ENCODE measurements at regions not wholly inside any gene's neighbourhood (a gene's known extent, or its start where the extent isn't known, plus 50 kb on each side); places are given as distances from the start of the nearest gene placed in this dataset.

DNA sequence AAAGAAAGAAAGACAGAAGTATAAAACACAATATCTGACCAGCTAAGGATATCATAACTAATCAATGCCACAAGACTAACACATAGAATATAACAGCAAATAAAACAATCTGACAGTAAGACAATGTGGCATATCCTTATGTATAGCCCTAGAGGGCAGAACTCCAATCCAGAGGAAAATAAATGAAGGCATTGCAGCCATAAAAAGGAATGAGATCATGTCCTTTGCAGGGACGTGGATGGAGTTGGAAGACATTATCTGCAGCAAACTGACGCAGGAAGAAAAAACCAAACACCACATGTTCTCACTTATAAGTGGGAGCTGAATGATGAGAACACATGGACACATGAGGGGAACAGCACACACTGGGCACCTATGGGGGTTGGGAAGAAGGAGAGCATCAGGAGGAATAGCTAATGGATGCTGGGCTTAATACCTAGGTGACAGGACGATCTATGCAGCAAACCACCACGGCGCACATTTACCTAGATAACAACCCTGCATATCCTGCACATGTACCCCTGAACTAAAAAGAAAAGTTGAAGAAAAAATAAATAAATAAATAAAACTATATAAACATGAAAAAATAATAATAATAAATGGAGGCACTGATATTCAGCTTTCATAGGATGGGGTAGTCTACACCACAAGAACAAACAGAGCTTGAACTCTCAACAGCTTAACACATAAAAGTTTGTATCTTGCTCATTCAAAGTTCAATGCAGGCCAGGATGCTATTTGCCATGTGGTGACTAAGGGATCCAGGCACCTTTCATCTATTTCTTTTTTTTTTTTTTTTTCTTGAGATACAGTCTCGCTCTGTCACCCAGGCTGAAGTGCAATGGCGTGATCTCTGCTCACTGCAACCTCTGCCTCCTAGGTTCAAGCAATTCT is 66.1 kb upstream of the KAT6B start:
- DNase-seq (ENCODE audit: low read depth in 1 of 2, low spot score in 1 of 2): no peak
- 80% methylated on average over 7 of the region's 7 CpGs for WGBS (ENCODE audit: missing lambda C conversion rate)
- ChIA-PET CTCF (interaction anchor here (0.6 to 1.4 kb wide), 3 partner anchors 21 to 133 kb away, joined by 3 read pairs; no protein-coding TSS in a partner anchor), POLR2A (interaction anchor here (0.6 kb wide), 1 partner anchor 927 kb away, joined by 3 read pairs; no protein-coding TSS in a partner anchor)
- TF ChIP-seq NFE2L2 (conservative IDR thresholded peaks at IDR 0.05; ENCODE audit: low read length) (no peak), HDAC2 (IDR thresholded peaks at IDR 0.05) (no peak), TFCP2L1 (CRISPR knock-in tag; IDR thresholded peaks at IDR 0.05) (no peak), NPAS2 (CRISPR knock-in tag; IDR thresholded peaks at IDR 0.05; ENCODE audit: borderline replicate concordance) (no peak), CBX2 (IDR thresholded peaks at IDR 0.05; ENCODE audit: borderline replicate concordance, low read depth) (no peak), FOSL2 (IDR thresholded peaks at IDR 0.05) (no peak), FOSL2 (CRISPR knock-in tag; IDR thresholded peaks at IDR 0.05) (no peak), JUN (IDR thresholded peaks at IDR 0.05) (no peak), RAD21 (conservative IDR thresholded peaks at IDR 0.05 in 1 of 2, IDR thresholded peaks at IDR 0.05 in 1 of 2) (no peak), MAZ (IDR thresholded peaks at IDR 0.05; ENCODE audit: borderline replicate concordance, low read depth, low read length) (no peak), BHLHE40 (IDR thresholded peaks at IDR 0.05; ENCODE audit: low read depth, low read length) (no peak), ZFP36 (IDR thresholded peaks at IDR 0.05; ENCODE audit: borderline replicate concordance, partially characterized antibody) (no peak), CBX8 (IDR thresholded peaks at IDR 0.05) (no peak), GATA3 (IDR thresholded peaks at IDR 0.05; ENCODE audit: borderline replicate concordance) (no peak)
- TF ChIP-seq, protein P1, sequence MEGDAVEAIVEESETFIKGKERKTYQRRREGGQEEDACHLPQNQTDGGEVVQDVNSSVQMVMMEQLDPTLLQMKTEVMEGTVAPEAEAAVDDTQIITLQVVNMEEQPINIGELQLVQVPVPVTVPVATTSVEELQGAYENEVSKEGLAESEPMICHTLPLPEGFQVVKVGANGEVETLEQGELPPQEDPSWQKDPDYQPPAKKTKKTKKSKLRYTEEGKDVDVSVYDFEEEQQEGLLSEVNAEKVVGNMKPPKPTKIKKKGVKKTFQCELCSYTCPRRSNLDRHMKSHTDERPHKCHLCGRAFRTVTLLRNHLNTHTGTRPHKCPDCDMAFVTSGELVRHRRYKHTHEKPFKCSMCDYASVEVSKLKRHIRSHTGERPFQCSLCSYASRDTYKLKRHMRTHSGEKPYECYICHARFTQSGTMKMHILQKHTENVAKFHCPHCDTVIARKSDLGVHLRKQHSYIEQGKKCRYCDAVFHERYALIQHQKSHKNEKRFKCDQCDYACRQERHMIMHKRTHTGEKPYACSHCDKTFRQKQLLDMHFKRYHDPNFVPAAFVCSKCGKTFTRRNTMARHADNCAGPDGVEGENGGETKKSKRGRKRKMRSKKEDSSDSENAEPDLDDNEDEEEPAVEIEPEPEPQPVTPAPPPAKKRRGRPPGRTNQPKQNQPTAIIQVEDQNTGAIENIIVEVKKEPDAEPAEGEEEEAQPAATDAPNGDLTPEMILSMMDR (IDR thresholded peaks at IDR 0.05): no peak
- TF ChIP-seq, protein P2, sequence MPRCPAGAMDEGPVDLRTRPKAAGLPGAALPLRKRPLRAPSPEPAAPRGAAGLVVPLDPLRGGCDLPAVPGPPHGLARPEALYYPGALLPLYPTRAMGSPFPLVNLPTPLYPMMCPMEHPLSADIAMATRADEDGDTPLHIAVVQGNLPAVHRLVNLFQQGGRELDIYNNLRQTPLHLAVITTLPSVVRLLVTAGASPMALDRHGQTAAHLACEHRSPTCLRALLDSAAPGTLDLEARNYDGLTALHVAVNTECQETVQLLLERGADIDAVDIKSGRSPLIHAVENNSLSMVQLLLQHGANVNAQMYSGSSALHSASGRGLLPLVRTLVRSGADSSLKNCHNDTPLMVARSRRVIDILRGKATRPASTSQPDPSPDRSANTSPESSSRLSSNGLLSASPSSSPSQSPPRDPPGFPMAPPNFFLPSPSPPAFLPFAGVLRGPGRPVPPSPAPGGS (IDR thresholded peaks at IDR 0.05): no peak
- TF ChIP-seq, protein P3, sequence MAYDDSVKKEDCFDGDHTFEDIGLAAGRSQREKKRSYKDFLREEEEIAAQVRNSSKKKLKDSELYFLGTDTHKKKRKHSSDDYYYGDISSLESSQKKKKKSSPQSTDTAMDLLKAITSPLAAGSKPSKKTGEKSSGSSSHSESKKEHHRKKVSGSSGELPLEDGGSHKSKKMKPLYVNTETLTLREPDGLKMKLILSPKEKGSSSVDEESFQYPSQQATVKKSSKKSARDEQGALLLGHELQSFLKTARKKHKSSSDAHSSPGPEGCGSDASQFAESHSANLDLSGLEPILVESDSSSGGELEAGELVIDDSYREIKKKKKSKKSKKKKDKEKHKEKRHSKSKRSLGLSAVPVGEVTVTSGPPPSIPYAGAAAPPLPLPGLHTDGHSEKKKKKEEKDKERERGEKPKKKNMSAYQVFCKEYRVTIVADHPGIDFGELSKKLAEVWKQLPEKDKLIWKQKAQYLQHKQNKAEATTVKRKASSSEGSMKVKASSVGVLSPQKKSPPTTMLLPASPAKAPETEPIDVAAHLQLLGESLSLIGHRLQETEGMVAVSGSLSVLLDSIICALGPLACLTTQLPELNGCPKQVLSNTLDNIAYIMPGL (CRISPR knock-in tag; IDR thresholded peaks at IDR 0.05; ENCODE audit: borderline replicate concordance): no peak
- H3K27ac ChIP-seq: no peak overlapping the region
- no peak for ATAC-seq
- H3K9me3 ChIP-seq: no peaks in the 10 kb centered on the region
- no peak overlapping the region for H3K4me2 ChIP-seq
- H3K4me3 ChIP-seq: no peak overlapping the region
- FAIRE-seq: no peak
- no peaks in the 10 kb centered on the region for H3K4me1 ChIP-seq

DNA sequence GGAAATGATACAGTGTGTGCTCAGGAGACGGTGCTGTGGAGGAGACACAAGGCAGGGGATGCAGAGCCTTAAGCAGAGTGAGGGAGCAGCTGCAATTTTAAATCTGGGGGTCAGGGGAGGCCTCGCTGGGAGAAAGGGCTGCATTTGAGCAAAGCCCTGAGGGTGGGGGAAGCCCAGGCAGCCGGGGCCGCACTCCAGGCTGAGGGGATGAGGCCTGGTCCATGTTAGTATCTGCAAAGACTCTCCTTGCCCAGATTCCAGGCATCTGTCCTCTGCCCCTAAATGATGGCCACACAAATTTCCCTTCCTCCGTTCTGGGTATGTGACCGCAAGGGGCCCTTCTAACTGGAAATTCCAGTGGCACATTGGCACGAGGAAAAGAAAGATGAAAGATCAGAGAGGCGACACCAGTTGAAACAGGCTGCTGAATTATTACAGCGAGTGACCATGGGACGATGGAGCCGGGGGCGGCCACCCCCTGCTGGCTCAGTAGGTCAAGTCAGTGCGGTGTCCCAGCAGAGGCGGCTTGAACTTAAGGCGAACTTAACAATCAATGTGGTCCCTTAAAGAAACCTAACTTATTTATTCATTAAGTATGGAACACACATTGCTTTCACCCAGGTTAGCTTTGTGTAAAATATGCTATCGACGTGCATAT is 62.3 kb upstream of the KAT6B start:
- H3K4me2 ChIP-seq: no peak overlapping the region
- ChIA-PET CTCF (no interaction called here), POLR2A (no interaction called here)
- no peak for DNase-seq (ENCODE audit: low read depth in 1 of 2, low spot score in 1 of 2)
- no peaks in the 10 kb centered on the region for H3K9me3 ChIP-seq
- 83% methylated on average over 17 of the region's 17 CpGs for WGBS (ENCODE audit: missing lambda C conversion rate)
- H3K27ac ChIP-seq: no peak overlapping the region
- no peak for ATAC-seq
- FAIRE-seq: no peak
- TF ChIP-seq MYC (IDR thresholded peaks at IDR 0.05; ENCODE audit: borderline replicate concordance, low read length): no peak
- TF ChIP-seq, protein P4, sequence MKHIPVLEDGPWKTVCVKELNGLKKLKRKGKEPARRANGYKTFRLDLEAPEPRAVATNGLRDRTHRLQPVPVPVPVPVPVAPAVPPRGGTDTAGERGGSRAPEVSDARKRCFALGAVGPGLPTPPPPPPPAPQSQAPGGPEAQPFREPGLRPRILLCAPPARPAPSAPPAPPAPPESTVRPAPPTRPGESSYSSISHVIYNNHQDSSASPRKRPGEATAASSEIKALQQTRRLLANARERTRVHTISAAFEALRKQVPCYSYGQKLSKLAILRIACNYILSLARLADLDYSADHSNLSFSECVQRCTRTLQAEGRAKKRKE (CRISPR knock-in tag; IDR thresholded peaks at IDR 0.05; ENCODE audit: low read depth): no peak
- no peak overlapping the region for H3K4me3 ChIP-seq
- no peaks in the 10 kb centered on the region for H3K4me1 ChIP-seq
